B cell (primary cell): ENCODE measurements at regions not wholly inside any gene's neighbourhood (a gene's known extent, or its start where the extent isn't known, plus 50 kb on each side); places are given as distances from the start of the nearest gene placed in this dataset.

ENCODE experiments used
- EZH2 ChIP-seq: IDR thresholded peaks from 2 replicates; pipeline ENCODE4 v1.6.1; 2012; ENCODE audit warnings: borderline replicate concordance, low read depth, mild to moderate bottlenecking, moderate library complexity, low read length; ENCODE audit not compliant: insufficient read depth, poor library complexity, severe bottlenecking
- TF ChIP-seq, protein P1 (sequence below): fragments of 200-600 bp; IDR thresholded peaks from one replicate; pipeline ENCODE4 v1.8.0; 2022; ENCODE audit warnings: antibody characterized with exemption, mild to moderate bottlenecking

GRCh38 chr12:105467710-105468366 is 137.3 kb downstream of the C12orf75 start:
- no peak for TF ChIP-seq EZH2
- TF ChIP-seq, protein P1, sequence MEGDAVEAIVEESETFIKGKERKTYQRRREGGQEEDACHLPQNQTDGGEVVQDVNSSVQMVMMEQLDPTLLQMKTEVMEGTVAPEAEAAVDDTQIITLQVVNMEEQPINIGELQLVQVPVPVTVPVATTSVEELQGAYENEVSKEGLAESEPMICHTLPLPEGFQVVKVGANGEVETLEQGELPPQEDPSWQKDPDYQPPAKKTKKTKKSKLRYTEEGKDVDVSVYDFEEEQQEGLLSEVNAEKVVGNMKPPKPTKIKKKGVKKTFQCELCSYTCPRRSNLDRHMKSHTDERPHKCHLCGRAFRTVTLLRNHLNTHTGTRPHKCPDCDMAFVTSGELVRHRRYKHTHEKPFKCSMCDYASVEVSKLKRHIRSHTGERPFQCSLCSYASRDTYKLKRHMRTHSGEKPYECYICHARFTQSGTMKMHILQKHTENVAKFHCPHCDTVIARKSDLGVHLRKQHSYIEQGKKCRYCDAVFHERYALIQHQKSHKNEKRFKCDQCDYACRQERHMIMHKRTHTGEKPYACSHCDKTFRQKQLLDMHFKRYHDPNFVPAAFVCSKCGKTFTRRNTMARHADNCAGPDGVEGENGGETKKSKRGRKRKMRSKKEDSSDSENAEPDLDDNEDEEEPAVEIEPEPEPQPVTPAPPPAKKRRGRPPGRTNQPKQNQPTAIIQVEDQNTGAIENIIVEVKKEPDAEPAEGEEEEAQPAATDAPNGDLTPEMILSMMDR = no peak
